Hepatocyte (in vitro differentiated cells): ENCODE measurements at regions not wholly inside any gene's neighbourhood (a gene's known extent, or its start where the extent isn't known, plus 50 kb on each side); places are given as distances from the start of the nearest gene placed in this dataset.

Experiments used
- DNase-seq: peaks from one replicate; pipeline ENCODE4 v3.0.0-alpha.2; 2016; ENCODE audit warnings: low spot score
- H2AFZ ChIP-seq: fragments of 200-600 bp; sonication (generic); 2 replicates; pipeline ENCODE4 v1.6.0; 2016; ENCODE audit warnings: antibody characterized with exemption, mild to moderate bottlenecking
- H3K27ac ChIP-seq: fragments of 200-600 bp; sonication (generic); 2 replicates; pipeline ENCODE4 v1.5.1; 2016; ENCODE audit warnings: mild to moderate bottlenecking
- H3K27me3 ChIP-seq: fragments of 200-600 bp; sonication (generic); 2 replicates; pipeline ENCODE4 v1.6.1; 2016
- H3K36me3 ChIP-seq: fragments of 200-600 bp; sonication (generic); replicated peaks from 2 replicates; pipeline ENCODE4 v1.5.1; 2016; ENCODE audit warnings: low read depth; ENCODE audit not compliant: insufficient read depth
- H3K4me1 ChIP-seq: fragments of 200-600 bp; sonication (generic); 2 replicates; pipeline ENCODE4 v1.5.1; 2016; ENCODE audit warnings: mild to moderate bottlenecking, moderate library complexity; ENCODE audit not compliant: insufficient read depth
- H3K4me2 ChIP-seq: fragments of 200-600 bp; sonication (generic); 2 replicates; pipeline ENCODE4 v1.6.0; 2016
- H3K4me3 ChIP-seq: fragments of 200-600 bp; sonication (generic); 2 replicates; pipeline ENCODE4 v1.5.1; 2016; ENCODE audit warnings: mild to moderate bottlenecking
- H3K79me2 ChIP-seq: fragments of 200-600 bp; sonication (generic); 2 replicates; pipeline ENCODE4 v1.6.0; 2017; ENCODE audit warnings: mild to moderate bottlenecking
- H3K9me2 ChIP-seq: fragments of 200-600 bp; sonication (generic); replicated peaks from 2 replicates; pipeline ENCODE4 v1.6.0; 2017; ENCODE audit warnings: mild to moderate bottlenecking; ENCODE audit not compliant: insufficient read depth
- H3K9me3 ChIP-seq: fragments of 200-600 bp; sonication (generic); 2 replicates; pipeline ENCODE4 v1.5.1; 2016; ENCODE audit warnings: low read depth, mild to moderate bottlenecking
- H4K20me1 ChIP-seq: fragments of 200-600 bp; sonication (generic); 2 replicates; pipeline ENCODE4 v1.6.0; 2016; ENCODE audit warnings: mild to moderate bottlenecking; ENCODE audit not compliant: insufficient read depth, poor library complexity, severe bottlenecking
- EZH2 ChIP-seq: fragments of 200-600 bp; sonication (generic); IDR thresholded peaks from 2 replicates; pipeline ENCODE4 v1.6.1; 2016; ENCODE audit warnings: antibody characterized with exemption, mild to moderate bottlenecking, borderline replicate concordance
- EZH2phosphoT487 ChIP-seq: fragments of 200-600 bp; sonication (generic); IDR thresholded peaks from one replicate; pipeline ENCODE4 v1.6.1; 2018; ENCODE audit warnings: antibody characterized with exemption, mild to moderate bottlenecking, low read depth, moderate library complexity; ENCODE audit not compliant: unreplicated experiment, severe bottlenecking
- WGBS: methylation state at CpG from one replicate; pipeline ENCODE4 v1.1.6; 2016; ENCODE audit warnings: low lambda C conversion rate; ENCODE audit errors: missing lambda C conversion rate; 5-methylcytosine and 5-hydroxymethylcytosine counted together
- TF ChIP-seq, protein P1 (sequence below): fragments of 200-600 bp; sonication (generic); IDR thresholded peaks from 2 replicates; pipeline ENCODE4 v1.5.1; 2016; ENCODE audit warnings: antibody characterized with exemption, mild to moderate bottlenecking; ENCODE audit not compliant: poor library complexity

DNA sequence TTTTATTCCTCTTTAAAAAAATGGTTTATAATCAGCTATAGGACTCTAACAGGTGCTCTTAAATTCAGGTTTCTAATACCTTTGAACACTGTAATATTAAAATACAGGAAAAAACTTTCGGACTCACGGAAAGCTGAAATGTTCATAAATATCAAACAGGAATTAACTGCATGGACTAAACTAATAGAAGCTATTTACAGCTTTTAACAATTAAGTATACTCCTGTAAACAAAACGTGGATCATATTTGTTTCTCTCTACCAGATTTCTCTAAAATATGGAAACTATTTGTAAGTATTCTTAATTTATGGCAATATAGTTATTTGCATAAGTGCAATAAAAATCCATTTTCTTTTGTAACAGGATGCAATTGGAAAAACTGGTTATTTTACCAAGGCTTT lies 108.9 kb upstream of the RESF1 start:
- Histone ChIP-seq H3K27me3 (no peaks in the 10 kb centered on the region), H3K4me1 (no peaks in the 10 kb centered on the region), H3K9me3 (peaks cover 20% of the 10 kb centered on the region), H3K79me2 (no peaks in the 10 kb centered on the region), H3K36me3 (no peaks in the 10 kb centered on the region), H3K27ac (no peak overlapping the region), H4K20me1 (no peaks in the 10 kb centered on the region), H3K4me3 (no peak overlapping the region), H2AFZ (no peak overlapping the region), H3K4me2 (no peak overlapping the region), H3K9me2 (no peaks in the 10 kb centered on the region)
- WGBS, result 65% methylated on average over 3 of the region's 3 CpGs
- TF ChIP-seq EZH2, result no peak
- TF ChIP-seq, protein P1, sequence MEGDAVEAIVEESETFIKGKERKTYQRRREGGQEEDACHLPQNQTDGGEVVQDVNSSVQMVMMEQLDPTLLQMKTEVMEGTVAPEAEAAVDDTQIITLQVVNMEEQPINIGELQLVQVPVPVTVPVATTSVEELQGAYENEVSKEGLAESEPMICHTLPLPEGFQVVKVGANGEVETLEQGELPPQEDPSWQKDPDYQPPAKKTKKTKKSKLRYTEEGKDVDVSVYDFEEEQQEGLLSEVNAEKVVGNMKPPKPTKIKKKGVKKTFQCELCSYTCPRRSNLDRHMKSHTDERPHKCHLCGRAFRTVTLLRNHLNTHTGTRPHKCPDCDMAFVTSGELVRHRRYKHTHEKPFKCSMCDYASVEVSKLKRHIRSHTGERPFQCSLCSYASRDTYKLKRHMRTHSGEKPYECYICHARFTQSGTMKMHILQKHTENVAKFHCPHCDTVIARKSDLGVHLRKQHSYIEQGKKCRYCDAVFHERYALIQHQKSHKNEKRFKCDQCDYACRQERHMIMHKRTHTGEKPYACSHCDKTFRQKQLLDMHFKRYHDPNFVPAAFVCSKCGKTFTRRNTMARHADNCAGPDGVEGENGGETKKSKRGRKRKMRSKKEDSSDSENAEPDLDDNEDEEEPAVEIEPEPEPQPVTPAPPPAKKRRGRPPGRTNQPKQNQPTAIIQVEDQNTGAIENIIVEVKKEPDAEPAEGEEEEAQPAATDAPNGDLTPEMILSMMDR, result no peak
- TF ChIP-seq EZH2phosphoT487, result no peak
- no peak for DNase-seq

GRCh38 chr12:31849090-31849687 lies 110.0 kb upstream of the RESF1 start:
- Histone ChIP-seq H3K4me1 (no peaks in the 10 kb centered on the region), H3K79me2 (no peaks in the 10 kb centered on the region), H3K27me3 (no peaks in the 10 kb centered on the region), H3K27ac (no peak overlapping the region), H3K4me3 (no peak overlapping the region), H3K9me3 (peaks cover 16% of the 10 kb centered on the region), H3K36me3 (no peaks in the 10 kb centered on the region), H4K20me1 (no peaks in the 10 kb centered on the region), H2AFZ (no peak overlapping the region), H3K4me2 (no peak overlapping the region), H3K9me2 (no peaks in the 10 kb centered on the region)
- DNase-seq, result no peak
- TF ChIP-seq, protein P1, result no peak
- TF ChIP-seq EZH2 (no peak), EZH2phosphoT487 (no peak)
- 64% methylated on average over 3 of the region's 3 CpGs for WGBS

GRCh38 chr12:31846405-31846804 lies 112.8 kb upstream of the RESF1 start:
- Histone ChIP-seq H2AFZ (no peak overlapping the region), H3K27me3 (no peaks in the 10 kb centered on the region), H4K20me1 (no peaks in the 10 kb centered on the region), H3K79me2 (no peaks in the 10 kb centered on the region), H3K4me1 (no peaks in the 10 kb centered on the region), H3K27ac (no peak overlapping the region), H3K36me3 (no peaks in the 10 kb centered on the region), H3K4me2 (no peak overlapping the region), H3K4me3 (no peak overlapping the region), H3K9me3 (peaks cover 16% of the 10 kb centered on the region), H3K9me2 (no peaks in the 10 kb centered on the region)
- TF ChIP-seq EZH2 (no peak), EZH2phosphoT487 (no peak)
- TF ChIP-seq, protein P1, result no peak
- no peak for DNase-seq
